ENCODE measurements at regions not wholly inside any gene's neighbourhood (a gene's known extent, or its start where the extent isn't known, plus 50 kb on each side); places are given as distances from the start of the nearest gene placed in this dataset.
A peak's percentile ranks its signal among the peaks of the same experiment; 100 is the strongest.

- no peak overlapping the region for H3K4me3 Mint-ChIP-seq
- CTCF ChIA-PET (ENCODE audit: partially characterized antibody) = no interaction called here
- intact Hi-C loops (cut with micrococcal nuclease) = no loop called here
- no peaks in the 10 kb centered on the region for H3K9me3 Mint-ChIP-seq
- H3K36me3 ChIP-seq (ENCODE audit: insufficient read depth, low read length) = no peaks in the 10 kb centered on the region
- no peaks in the 10 kb centered on the region for H3K27me3 ChIP-seq (ENCODE audit: insufficient read depth, low read length)
- no peaks in the 10 kb centered on the region for H3K4me1 ChIP-seq (ENCODE audit: insufficient read depth, low read length)
- no peaks in the 10 kb centered on the region for H3K27me3 Mint-ChIP-seq
- no peaks in the 10 kb centered on the region for H3K36me3 Mint-ChIP-seq
- DNase-seq = no peak
- peaks cover 0 to 3% (median 0%) of the 10 kb centered on the region in 4 donors for H3K4me1 Mint-ChIP-seq
- POLR2A ChIA-PET (ENCODE audit: partially characterized antibody) = no interaction called here
- H3K27ac Mint-ChIP-seq = no peak overlapping the region
- H3K9me3 ChIP-seq (ENCODE audit: control insufficient read depth in 1 of 2, low read length in 2 of 2) = no peaks in the 10 kb centered on the region
- H3K4me3 ChIP-seq (ENCODE audit: low read length in 2 of 2) = no peak overlapping the region
- H3K27ac ChIP-seq (ENCODE audit: low read depth, low read length) = no peak overlapping the region
These were observed 67.8 kb downstream of the CASP12 start for GRCh38 chr11:104830508-104830907.

- DNase-seq = no peak
- no peaks in the 10 kb centered on the region for H3K9me3 ChIP-seq (ENCODE audit: control insufficient read depth in 1 of 2, low read length in 2 of 2)
- no peaks in the 10 kb centered on the region for H3K9me3 Mint-ChIP-seq
- POLR2A ChIA-PET (ENCODE audit: partially characterized antibody) = no interaction called here
- no peaks in the 10 kb centered on the region for H3K36me3 Mint-ChIP-seq
- H3K4me3 ChIP-seq (ENCODE audit: low read length in 2 of 2) = no peak overlapping the region
- H3K27me3 ChIP-seq (ENCODE audit: insufficient read depth, low read length) = no peaks in the 10 kb centered on the region
- no peak overlapping the region for H3K27ac Mint-ChIP-seq
- H3K36me3 ChIP-seq (ENCODE audit: insufficient read depth, low read length) = no peaks in the 10 kb centered on the region
- intact Hi-C loops (cut with micrococcal nuclease) = no loop called here
- no peaks in the 10 kb centered on the region for H3K27me3 Mint-ChIP-seq
- no peak overlapping the region for H3K27ac ChIP-seq (ENCODE audit: low read depth, low read length)
- H3K4me3 Mint-ChIP-seq = no peak overlapping the region
- CTCF ChIA-PET (ENCODE audit: partially characterized antibody) = no interaction called here
- H3K4me1 Mint-ChIP-seq = peaks cover 0 to 3% (median 0%) of the 10 kb centered on the region in 4 donors
- no peaks in the 10 kb centered on the region for H3K4me1 ChIP-seq (ENCODE audit: insufficient read depth, low read length)
These were observed 68.2 kb downstream of the CASP12 start for GRCh38 chr11:104830080-104830479.

- Histone ChIP-seq H3K36me3 (ENCODE audit: insufficient read depth, low read length) (no peaks in the 10 kb centered on the region), H3K9me3 (ENCODE audit: control insufficient read depth in 1 of 2, low read length in 2 of 2) (no peaks in the 10 kb centered on the region), H3K27me3 (ENCODE audit: insufficient read depth, low read length) (no peaks in the 10 kb centered on the region), H3K4me3 (ENCODE audit: low read length in 2 of 2) (no peak overlapping the region), H3K4me1 (ENCODE audit: insufficient read depth, low read length) (no peaks in the 10 kb centered on the region), H3K27ac (ENCODE audit: low read depth, low read length) (no peak overlapping the region)
- H3K4me1 Mint-ChIP-seq = peaks cover 0 to 6% (median 2%) of the 10 kb centered on the region in 4 donors
- no peak overlapping the region for H3K27ac Mint-ChIP-seq
- CTCF ChIA-PET (ENCODE audit: partially characterized antibody) = no interaction called here
- H3K27me3 Mint-ChIP-seq = no peaks in the 10 kb centered on the region
- no peaks in the 10 kb centered on the region for H3K36me3 Mint-ChIP-seq
- no peak overlapping the region for H3K4me3 Mint-ChIP-seq
- intact Hi-C loops (cut with micrococcal nuclease) = no loop called here
- POLR2A ChIA-PET (ENCODE audit: partially characterized antibody) = no interaction called here
- no peaks in the 10 kb centered on the region for H3K9me3 Mint-ChIP-seq
- no peak for DNase-seq
These were observed 71.5 kb downstream of the CASP12 start for GRCh38 chr11:104826772-104827171.

DNA sequence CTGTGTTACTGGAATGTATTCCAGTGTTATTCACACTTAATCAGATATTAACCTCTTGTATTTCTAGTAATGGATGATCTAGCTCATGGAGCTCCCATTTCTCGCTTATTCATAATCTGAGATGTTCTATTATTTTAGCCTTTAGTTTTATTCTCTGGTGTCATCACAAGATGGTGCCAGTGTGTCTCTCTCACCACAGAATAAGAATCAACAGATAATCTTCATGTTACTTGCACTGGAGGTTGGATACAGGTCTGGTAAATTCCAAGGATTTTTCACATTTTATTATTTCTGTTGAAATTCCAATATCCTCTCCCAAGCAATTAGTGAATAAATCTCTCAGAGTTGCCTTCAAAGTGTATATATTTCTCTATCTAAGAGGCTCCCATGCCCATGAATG, 74.6 kb downstream of the CASP12 start:
- intact Hi-C loops (cut with micrococcal nuclease) = no loop called here
- POLR2A ChIA-PET (ENCODE audit: partially characterized antibody) = no interaction called here
- no peaks in the 10 kb centered on the region for H3K4me1 ChIP-seq (ENCODE audit: insufficient read depth, low read length)

DNA sequence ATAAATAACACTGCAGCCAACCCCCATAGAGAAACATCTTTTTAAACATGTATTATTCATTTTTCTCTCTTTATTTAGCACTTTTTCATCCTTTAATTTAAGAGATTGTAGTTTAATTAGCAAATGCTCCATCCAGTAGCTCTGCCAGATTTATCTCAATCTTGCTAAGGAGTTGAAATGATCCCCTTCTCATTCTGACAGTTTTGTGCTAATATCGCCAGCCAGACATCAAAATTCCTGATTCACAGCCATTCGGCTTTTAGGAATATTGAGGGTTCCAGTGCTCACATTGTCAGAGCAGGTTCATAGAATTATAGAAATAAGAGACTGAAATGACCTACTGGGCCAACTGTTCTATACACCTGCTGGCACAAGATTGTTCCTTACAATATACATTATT, 77.8 kb downstream of the CASP12 start:
- Histone ChIP-seq H3K9me3 (ENCODE audit: control insufficient read depth in 1 of 2, low read length in 2 of 2) (no peaks in the 10 kb centered on the region), H3K4me3 (ENCODE audit: low read length in 2 of 2) (no peak overlapping the region), H3K27me3 (ENCODE audit: insufficient read depth, low read length) (no peaks in the 10 kb centered on the region), H3K36me3 (ENCODE audit: insufficient read depth, low read length) (no peaks in the 10 kb centered on the region), H3K27ac (ENCODE audit: low read depth, low read length) (no peak overlapping the region), H3K4me1 (ENCODE audit: insufficient read depth, low read length) (no peaks in the 10 kb centered on the region)
- H3K36me3 Mint-ChIP-seq = no peaks in the 10 kb centered on the region
- DNase-seq = no peak
- ChIA-PET POLR2A (ENCODE audit: partially characterized antibody) (no interaction called here), CTCF (ENCODE audit: partially characterized antibody) (no interaction called here)
- no peaks in the 10 kb centered on the region for H3K9me3 Mint-ChIP-seq
- no peaks in the 10 kb centered on the region for H3K27me3 Mint-ChIP-seq
- peaks cover 4 to 8% (median 5%) of the 10 kb centered on the region in 4 donors for H3K4me1 Mint-ChIP-seq
- no peak overlapping the region for H3K27ac Mint-ChIP-seq
- intact Hi-C loops (cut with micrococcal nuclease) = no loop called here
- no peak overlapping the region for H3K4me3 Mint-ChIP-seq

More for the DNA sequence above, 74.6 kb downstream of the CASP12 start:
- Histone ChIP-seq H3K27me3 (ENCODE audit: insufficient read depth, low read length) (no peaks in the 10 kb centered on the region), H3K4me3 (ENCODE audit: low read length in 2 of 2) (no peak overlapping the region), H3K36me3 (ENCODE audit: insufficient read depth, low read length) (no peaks in the 10 kb centered on the region), H3K27ac (ENCODE audit: low read depth, low read length) (no peak overlapping the region), H3K9me3 (ENCODE audit: control insufficient read depth in 1 of 2, low read length in 2 of 2) (no peaks in the 10 kb centered on the region)
- Mint-ChIP-seq H3K27me3 (no peaks in the 10 kb centered on the region), H3K36me3 (no peaks in the 10 kb centered on the region), H3K27ac (no peak overlapping the region), H3K4me1 (peaks cover 2 to 8% (median 5%) of the 10 kb centered on the region in 4 donors), H3K9me3 (no peaks in the 10 kb centered on the region), H3K4me3 (no peak overlapping the region)
- peak in 1 of 5 donors; percentile 2 for DNase-seq
- CTCF ChIA-PET (ENCODE audit: partially characterized antibody) = interaction anchor here (0.9 to 1.4 kb wide), 4 partner anchors 9 to 124 kb away, joined by 3 to 5 read pairs (median 4); no protein-coding TSS in a partner anchor

GRCh38 chr11:104819603-104820002, 78.7 kb downstream of the CASP12 start:
- no peak overlapping the region for H3K4me3 ChIP-seq (ENCODE audit: low read length in 2 of 2)
- intact Hi-C loops (cut with micrococcal nuclease) = no loop called here
- no peak overlapping the region for H3K4me3 Mint-ChIP-seq
- no peak overlapping the region for H3K27ac ChIP-seq (ENCODE audit: low read depth, low read length)
- H3K9me3 ChIP-seq (ENCODE audit: control insufficient read depth in 1 of 2, low read length in 2 of 2) = no peaks in the 10 kb centered on the region
- H3K4me1 ChIP-seq (ENCODE audit: insufficient read depth, low read length) = no peaks in the 10 kb centered on the region
- POLR2A ChIA-PET (ENCODE audit: partially characterized antibody) = no interaction called here
- H3K4me1 Mint-ChIP-seq = peaks cover 4 to 8% (median 5%) of the 10 kb centered on the region in 4 donors
- no peak for DNase-seq
- H3K27me3 ChIP-seq (ENCODE audit: insufficient read depth, low read length) = no peaks in the 10 kb centered on the region
- no peaks in the 10 kb centered on the region for H3K27me3 Mint-ChIP-seq
- CTCF ChIA-PET (ENCODE audit: partially characterized antibody) = no interaction called here
- no peaks in the 10 kb centered on the region for H3K36me3 ChIP-seq (ENCODE audit: insufficient read depth, low read length)
- no peaks in the 10 kb centered on the region for H3K36me3 Mint-ChIP-seq
- no peaks in the 10 kb centered on the region for H3K9me3 Mint-ChIP-seq
- H3K27ac Mint-ChIP-seq = no peak overlapping the region

DNA sequence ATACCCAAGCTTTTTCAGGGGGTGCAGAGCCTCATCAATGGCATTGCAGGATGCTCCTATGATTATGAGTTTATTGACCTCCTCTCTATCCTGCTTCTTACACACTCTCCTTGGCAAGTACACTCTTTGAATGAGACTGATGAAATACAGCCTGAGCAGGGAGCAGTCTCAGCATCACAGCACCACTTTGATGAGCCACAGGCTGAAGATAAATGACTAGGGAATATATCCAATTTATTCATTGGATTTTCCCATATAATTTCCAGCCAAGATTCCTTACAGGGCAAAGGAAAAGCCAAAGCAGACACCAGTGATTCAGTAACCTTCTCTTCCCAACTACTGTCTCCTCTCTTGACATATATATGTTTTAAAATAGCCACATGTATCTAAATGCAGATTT, 79.2 kb downstream of the CASP12 start:
- Mint-ChIP-seq H3K4me3 (no peak overlapping the region), H3K36me3 (no peaks in the 10 kb centered on the region), H3K9me3 (no peaks in the 10 kb centered on the region), H3K27ac (peak overlapping the region in 1 of 7 donors; percentile 34), H3K4me1 (peaks cover 4 to 8% (median 5%) of the 10 kb centered on the region in 4 donors), H3K27me3 (no peaks in the 10 kb centered on the region)
- CTCF ChIA-PET (ENCODE audit: partially characterized antibody) = no interaction called here
- H3K4me1 ChIP-seq (ENCODE audit: insufficient read depth, low read length) = no peaks in the 10 kb centered on the region
- no peaks in the 10 kb centered on the region for H3K9me3 ChIP-seq (ENCODE audit: control insufficient read depth in 1 of 2, low read length in 2 of 2)
- H3K27ac ChIP-seq (ENCODE audit: low read depth, low read length) = no peak overlapping the region
- POLR2A ChIA-PET (ENCODE audit: partially characterized antibody) = no interaction called here
- no peak for DNase-seq
- H3K4me3 ChIP-seq (ENCODE audit: low read length in 2 of 2) = no peak overlapping the region
- no peaks in the 10 kb centered on the region for H3K27me3 ChIP-seq (ENCODE audit: insufficient read depth, low read length)
- intact Hi-C loops (cut with micrococcal nuclease) = no loop called here
- no peaks in the 10 kb centered on the region for H3K36me3 ChIP-seq (ENCODE audit: insufficient read depth, low read length)

DNA sequence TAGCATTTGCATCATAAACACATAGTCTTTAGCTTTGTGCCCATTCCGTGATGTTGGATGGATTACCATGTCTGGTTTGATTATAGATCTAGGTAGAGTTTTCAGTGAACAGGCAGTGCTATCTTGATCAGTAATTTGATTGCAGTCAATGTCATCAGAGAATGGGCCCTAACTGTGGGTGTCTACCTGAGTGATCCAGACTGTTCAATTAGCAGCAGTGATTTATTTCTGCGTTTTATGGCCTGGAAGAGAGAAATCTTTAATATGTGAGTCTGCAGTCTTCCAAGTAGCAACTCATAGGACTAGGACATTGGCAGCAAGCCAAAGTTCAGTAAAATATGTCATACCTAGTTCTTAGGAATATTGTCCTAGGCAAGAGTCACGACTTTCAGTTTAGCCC, 80.3 kb downstream of the CASP12 start:
- H3K27ac Mint-ChIP-seq = no peak overlapping the region
- no peaks in the 10 kb centered on the region for H3K27me3 ChIP-seq (ENCODE audit: insufficient read depth, low read length)
- H3K4me1 Mint-ChIP-seq = peaks cover 0 to 8% (median 3%) of the 10 kb centered on the region in 4 donors
- H3K4me1 ChIP-seq (ENCODE audit: insufficient read depth, low read length) = no peaks in the 10 kb centered on the region
- H3K9me3 Mint-ChIP-seq = no peaks in the 10 kb centered on the region
- H3K27me3 Mint-ChIP-seq = no peaks in the 10 kb centered on the region
- H3K9me3 ChIP-seq (ENCODE audit: control insufficient read depth in 1 of 2, low read length in 2 of 2) = no peaks in the 10 kb centered on the region
- H3K36me3 Mint-ChIP-seq = no peaks in the 10 kb centered on the region
- H3K27ac ChIP-seq (ENCODE audit: low read depth, low read length) = no peak overlapping the region
- ChIA-PET POLR2A (ENCODE audit: partially characterized antibody) (no interaction called here), CTCF (ENCODE audit: partially characterized antibody) (no interaction called here)
- no peak overlapping the region for H3K4me3 Mint-ChIP-seq
- H3K4me3 ChIP-seq (ENCODE audit: low read length in 2 of 2) = no peak overlapping the region
- DNase-seq = no peak
- no peaks in the 10 kb centered on the region for H3K36me3 ChIP-seq (ENCODE audit: insufficient read depth, low read length)
- intact Hi-C loops (cut with micrococcal nuclease) = loop anchor here (2.0 kb wide), 1 partner anchor 17 kb away; no protein-coding TSS in a partner anchor
